CD4-positive, alpha-beta T cell treated with Interleukin-17A for 1 hour (primary cell): ENCODE measurements at regions not wholly inside any gene's neighbourhood (a gene's known extent, or its start where the extent isn't known, plus 50 kb on each side); places are given as distances from the start of the nearest gene placed in this dataset.

Experiments
- DNase-seq: peaks from one replicate; pipeline ENCODE4 v3.0.0-alpha.2; 2020

DNA sequence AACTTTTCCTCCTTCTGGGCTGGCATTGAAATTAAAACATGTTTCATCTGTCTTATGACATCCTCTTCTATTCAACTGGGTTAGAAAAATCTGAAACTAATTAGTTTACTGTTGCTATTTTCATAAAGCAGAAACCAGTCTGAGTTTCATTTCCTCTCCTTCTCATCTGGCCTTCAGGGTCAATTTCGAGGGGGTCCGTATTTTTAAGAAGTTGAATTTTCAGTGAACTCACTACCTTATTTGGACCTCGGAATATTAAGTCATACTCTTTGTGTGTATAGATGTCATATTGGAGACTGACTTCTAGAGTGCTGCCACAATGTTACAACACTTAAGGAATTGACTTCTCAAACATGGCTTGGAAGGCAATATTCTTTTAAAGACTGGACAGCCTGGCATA, 485.9 kb downstream of the SQOR start:
- no peak for DNase-seq

DNA sequence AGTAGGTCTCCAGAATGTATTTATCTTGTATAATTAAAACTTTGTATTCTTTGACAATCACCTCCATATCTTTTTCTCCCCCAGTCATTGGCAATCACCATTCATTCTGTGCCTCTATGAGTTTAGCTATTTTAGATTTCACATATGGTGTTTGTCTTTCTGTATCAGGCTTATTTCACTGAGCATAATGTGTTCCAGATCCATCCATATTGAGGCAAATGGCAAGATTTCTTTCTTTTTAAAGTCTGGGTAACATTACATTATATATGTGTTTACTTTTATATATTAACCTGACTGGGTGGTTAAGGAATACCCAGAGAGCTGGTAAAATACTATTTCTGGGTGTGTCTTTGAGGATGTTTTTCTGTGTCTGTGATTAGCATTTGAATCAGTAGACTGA, 486.6 kb downstream of the SQOR start:
- no peak for DNase-seq

DNA sequence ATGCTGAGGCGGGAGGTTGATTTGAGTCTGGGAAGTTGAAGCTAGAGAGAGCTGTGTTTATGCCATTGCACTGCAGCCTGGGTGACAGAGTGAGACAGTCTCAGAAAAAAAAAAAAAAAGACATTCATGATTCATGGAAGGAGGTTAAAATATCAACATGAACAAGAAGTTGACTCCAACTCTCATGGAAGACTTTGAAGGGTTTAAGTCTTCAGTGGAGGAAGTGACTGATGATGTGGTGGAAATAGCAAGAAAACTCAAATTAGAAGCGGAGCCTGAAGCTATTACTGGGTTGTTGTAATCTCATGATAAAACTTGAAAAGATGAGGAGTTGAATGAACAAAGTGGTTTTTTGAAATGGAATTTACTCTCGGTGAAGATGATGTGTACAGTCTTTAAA, 491.8 kb downstream of the SQOR start:
- no peak for DNase-seq

DNA sequence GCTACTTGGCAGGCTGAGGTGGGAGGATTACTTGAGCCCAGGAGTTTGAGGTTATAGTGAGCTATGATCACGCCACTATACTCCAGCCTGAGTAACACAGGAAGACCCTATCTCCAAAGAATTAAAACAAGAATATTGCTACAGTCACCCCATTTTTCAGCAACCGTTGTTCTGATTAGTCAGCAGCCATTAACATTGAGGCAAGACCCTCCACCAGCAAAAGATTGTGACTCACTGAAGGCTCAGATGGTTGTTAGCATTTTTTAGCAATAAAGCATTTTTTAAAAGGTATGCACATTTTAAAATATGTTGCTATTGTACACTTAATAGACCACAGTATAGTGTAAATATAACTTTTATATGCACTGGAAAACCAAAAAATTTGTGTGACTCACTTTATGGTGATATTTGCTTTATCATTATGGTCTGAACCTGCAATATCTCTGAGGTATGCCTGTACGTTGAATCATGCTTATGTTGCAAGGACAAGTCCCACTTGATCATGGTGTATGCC, 492.6 kb downstream of the SQOR start:
- no peak for DNase-seq

DNA sequence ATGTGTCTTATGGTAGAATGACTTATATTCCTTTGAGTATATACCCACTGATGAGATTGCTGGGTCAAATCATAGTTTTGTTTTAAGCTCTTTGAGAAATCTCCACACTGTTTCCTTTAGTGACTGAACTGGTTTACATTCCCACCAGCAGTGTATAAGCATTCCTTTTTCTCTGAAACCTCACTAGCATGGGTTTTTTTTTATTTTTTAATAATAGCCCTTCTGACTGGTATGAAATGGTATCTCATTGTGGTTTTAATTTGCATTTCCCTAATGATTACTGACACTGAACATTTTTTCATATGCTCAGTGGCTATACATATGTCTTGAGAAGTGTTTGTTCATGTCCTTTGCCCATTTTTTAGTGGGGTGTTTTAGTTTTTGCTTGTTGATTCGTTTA, 494.3 kb downstream of the SQOR start:
- no peak for DNase-seq

DNA sequence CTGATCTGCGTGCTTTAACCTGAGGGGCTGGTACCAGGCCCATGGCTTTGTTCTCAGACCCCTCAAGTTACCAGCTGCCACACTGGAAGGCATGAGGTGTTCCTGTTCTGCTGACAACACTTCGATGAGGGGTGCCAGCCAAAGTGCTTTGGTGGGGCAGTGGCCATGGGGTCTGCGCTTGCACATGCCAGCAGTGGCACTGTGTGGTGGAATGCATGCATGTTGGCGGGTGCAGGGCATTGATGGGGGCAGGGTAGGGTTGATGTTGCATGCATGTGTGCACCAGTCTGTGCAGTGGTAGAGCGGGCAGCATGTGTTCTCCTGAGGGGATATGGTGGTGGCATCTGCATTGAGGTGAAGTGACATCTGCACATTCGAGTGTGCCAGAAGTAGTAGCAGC, 497.0 kb downstream of the SQOR start:
- no peak for DNase-seq

DNA sequence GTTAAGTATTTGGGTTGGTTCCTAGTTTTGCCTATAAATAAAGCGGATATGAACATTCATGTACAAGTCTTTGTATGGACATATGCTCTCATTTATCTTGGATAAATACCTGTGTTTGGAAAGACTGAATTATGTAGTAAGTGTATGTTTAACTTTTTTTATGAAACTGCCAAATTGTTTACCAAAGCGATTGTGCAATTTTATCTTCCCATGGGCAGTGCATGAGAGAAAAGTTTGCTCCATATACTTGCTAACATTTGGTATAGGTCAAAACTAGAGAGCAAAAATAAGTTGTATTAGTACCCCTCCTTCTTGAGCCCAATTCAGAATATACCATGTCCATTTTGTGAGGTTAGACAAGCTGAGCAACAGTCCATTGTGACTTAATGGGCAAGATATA, 502.6 kb downstream of the SQOR start:
- no peak for DNase-seq

DNA sequence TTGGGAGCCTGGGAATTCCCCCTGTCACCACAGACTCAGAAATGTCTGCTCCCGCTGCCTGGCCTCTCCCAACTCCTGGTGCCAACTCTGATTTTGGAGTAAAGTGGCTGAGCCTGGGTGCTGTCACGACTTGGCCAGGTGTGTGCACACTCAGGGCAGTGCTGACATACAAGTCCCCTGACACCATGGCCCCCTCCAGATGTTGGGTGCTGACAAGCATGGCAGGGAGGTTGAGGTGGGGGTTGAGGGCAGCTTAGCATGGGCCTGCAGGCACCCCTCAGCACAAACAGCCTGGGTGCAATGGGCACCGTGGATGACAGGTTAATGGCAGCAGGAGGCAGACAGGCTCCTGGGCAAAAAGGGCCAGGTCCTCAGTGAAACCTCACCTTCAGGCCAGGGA, 511.2 kb downstream of the SQOR start:
- no peak for DNase-seq

DNA sequence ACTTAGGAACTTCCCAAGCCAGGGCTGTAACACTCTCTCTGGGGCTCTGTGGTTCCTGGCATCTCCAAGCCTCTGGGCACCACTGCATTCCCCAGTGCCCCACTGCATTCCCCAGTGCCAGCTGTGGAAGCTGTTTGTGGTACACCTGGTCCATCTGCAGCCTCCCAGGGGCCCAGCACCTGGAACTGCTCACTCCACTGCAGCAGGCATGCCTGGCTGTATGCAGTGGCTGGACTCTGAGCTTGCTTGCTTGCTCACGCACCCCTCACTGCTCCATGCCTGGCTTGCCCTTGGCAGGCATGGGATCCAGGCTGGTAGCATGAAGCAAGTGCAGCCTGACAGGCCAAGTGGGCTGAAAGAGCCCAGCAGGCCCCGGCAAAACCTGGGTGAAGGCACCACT, 512.1 kb downstream of the SQOR start:
- no peak for DNase-seq

DNA sequence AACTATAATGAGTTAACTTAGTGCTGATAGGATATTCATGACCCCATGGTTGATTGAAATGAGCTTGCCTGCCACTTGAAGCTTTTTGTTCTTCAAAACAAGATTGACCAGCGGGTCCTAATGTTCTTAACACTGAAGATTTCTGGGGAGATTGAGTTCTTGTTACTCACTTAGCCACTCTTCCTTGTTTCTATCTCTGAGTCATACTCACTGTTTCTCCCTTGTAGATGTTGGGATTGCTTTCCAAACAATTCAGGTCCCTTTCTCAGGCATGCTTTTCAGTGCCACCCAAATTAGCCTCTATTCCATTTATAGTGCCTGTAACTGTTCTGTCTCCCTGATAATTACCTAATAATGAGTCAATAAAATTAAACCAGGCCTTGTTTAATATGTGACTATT, 517.0 kb downstream of the SQOR start:
- no peak for DNase-seq

DNA sequence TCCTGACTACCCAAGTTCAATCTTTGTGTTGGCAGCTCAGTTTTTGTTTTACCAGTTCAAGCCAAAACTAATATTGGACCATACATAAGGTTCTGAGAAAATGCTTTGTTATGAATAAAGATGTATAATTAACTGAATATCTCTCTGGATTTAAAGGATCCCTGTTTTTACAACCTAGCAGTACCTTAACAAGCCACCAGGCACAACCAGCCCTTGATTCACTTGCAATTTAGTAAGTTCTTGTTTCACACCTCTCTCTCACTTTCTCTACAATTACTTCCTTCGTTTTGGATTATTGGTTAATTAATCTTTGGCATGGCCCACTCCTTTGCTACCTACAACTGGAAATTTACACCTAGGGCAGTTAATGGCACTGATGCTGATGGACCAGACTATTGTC, 531.9 kb downstream of the SQOR start:
- DNase-seq: no peak

DNA sequence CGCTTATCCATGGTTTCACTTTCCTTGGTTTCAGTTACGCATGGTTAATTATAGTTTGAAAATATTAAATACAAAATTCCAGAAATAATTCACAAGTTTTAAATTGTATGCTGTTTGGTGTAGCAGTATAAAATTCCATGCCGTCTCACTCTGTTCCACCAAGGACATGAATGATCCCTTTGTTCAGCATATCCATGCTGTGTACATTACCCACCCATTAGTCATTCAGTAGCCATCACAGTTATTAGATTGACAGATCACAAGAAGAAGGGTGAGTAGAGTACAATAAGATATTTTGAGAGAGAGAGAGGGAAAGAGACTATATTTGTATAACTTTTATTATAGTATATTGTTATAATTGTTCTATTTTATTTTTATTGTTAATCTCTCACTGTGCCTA, 535.5 kb downstream of the SQOR start:
- no peak for DNase-seq

DNA sequence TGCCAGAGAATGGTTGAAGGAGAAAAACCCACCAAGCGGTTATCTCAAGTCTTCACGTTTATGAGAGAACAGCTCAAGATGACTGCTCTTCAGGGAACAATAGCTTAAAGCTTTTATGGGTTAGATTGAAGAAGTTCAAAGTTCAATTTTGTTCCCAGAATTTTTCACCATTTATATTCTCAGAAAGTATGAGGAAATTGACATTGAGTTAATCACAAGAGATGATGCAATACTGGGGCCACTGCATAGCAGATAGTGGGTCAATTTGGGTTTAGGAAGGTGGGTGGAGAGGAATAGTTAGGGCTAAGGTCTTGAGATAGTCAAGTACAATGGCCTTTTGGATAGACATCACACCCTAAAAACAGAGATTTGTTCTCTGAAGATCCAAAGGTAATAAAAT, 539.3 kb downstream of the SQOR start:
- DNase-seq: no peak

DNA sequence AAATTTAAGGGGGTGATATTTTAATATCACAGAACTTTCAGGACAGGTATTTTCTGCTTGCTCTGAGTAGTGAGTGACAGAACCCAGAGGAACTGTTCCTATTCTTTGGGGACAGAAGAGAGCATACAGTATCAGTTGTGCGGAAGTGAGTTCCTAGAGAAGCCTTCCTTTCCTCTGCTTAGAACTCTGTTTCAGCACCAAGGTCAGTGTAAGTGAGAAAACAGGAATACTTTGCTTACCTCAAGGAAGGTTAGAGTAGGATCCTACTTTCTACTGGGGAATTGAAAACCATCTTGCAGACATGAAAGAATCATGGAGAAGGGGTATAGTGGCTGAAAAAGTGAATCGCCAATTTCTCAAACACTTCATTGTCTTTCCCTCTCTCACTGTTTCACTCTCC, 542.4 kb downstream of the SQOR start:
- DNase-seq: no peak

DNA sequence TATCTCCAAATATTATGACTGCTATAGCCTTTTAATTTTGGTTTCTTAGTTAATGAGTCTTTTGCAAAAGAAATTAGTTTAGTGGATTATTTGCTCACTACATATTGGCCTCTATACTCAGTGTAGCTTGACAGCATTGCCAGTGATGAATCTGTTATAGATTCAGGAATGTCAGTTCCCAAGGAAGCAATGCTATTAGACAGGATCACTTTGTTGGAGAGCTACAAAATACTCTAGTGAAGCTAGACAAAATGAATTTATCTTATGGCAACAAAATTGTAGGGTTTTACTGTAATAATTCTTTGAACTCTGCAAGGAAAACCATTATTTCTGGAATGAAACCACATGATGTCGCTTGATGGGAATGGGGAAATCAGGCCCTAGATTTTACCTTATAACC, 543.3 kb downstream of the SQOR start:
- no peak for DNase-seq

DNA sequence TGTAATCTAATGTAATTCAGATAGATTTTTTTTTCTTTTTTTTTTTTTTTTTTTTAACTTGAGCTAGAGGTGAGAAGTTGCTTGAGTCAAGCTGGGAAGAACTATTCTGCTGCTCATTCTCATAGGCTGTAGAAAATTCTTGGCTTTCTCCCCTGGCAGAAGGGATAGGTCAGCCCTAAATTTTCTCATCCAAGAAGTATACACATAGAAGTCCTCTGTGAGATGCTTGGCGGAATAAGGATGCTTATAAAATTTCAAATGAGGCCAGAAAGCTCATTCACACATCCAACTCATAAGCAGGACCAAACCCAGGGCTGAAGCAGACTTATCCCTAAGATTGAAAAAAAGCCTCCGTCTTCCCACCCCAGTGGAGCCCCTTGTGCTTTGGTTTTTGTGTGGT, 572.5 kb downstream of the SQOR start:
- no peak for DNase-seq

DNA sequence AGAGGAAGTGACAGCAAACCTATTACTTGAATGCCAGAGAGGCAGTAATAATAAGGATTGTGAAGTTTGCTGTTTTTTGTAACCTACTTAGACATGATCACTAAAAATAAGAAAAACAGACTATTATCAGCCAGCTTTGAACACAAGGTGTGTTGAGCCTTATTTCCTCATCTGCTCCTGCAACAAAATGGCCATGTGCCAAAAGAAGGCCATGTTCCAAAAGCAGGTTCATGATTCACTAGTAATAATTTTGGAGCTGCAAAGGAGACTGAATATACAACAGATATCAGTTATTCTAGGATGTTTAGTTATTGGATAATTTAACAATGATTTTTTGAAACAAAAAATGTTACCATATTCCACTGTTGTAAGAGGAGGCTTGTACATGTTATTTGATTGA, 578.7 kb downstream of the SQOR start:
- DNase-seq: no peak

DNA sequence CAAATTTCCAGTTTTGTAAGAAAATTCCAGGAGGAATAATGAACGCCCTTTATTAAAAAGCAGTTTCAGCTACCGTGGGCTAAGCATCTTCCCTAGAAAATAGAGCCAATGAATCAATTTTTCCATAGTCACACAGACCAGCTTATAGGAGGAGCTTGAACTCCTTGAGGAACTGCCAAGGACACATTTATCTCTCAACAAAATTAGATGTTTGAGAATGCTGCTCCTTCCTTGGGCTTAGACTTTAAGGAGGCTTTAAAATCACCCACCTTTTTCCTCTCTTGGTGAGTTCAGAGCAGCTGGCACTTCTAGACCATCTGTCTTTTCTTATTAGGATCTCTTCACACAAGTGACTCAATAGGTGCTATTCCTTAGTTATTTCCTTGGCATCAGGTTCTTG, 588.0 kb downstream of the SQOR start:
- DNase-seq: no peak

DNA sequence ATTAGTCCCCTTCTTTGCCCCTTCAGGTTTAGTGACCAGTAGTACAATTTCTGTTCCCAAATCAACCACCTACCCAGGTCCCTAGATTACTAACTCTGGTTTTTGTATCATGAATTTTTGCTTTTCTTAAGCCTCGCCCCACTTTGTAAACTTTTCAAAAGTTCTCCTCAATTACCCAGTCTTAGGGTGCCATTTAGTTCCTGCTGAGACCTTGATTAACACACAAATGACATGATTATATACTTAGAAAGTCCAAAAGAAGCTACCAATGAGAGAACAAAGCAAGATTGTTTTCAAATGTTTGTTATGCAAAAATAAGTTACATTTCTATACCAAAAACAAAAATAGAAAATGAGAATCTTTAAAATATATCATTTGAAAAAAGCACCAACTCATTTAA, 594.4 kb downstream of the SQOR start:
- DNase-seq: no peak

DNA sequence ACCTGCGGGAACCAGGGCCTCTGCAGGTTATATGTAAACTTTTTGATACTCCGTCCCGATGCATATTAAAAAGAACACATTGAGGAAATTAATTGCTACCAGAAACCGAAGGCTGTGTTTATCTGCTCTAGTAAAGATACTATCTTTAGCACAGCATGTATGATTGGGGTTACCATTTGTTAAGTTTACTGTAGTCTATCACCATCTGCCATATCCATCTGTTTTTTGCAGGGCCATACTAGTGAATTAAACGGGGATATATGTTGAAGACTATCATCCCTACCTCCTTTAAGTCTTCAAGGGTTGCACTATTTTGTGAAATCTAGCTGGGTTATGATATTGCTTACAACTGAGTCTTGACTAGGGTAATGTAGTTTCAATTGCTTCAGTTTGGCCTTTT, 597.0 kb downstream of the SQOR start:
- no peak for DNase-seq

DNA sequence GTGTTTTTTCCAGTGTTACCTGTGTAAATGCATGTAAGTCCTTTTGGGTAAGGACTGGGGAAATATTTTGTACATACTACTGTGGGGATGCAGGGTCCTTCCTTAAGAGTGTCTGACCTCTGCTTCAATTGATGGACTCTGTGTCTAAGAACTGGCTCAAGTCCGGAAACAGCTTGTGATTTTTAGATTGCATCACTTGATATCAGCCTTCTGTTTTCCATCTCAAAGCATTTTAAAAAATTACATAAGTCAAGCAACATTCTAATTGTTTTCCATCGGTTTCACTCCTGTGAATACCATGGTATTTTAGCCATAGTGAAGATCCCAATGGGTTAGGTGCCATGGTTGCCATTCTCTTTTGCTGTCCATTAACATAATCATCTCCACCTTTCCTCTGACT, 597.6 kb downstream of the SQOR start:
- DNase-seq: no peak

DNA sequence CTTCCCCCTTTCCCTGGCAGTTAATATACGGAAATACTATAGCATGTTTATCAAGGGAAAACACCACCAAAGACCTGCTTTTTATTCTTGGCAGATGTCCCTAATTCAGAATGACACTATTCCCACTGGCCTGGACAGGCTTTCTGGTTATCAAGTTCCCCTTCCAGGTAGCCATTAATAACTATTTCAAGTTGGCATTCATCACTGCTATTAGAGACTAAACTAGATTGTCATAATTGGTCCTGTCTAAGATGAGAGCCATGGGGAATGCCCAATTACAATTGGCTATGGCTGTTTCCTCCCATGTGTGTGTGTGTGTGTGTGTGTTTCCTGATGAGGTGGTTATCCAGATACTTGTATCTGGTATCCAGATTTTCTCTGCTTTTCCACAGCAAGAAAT, 608.1 kb downstream of the SQOR start:
- no peak for DNase-seq

DNA sequence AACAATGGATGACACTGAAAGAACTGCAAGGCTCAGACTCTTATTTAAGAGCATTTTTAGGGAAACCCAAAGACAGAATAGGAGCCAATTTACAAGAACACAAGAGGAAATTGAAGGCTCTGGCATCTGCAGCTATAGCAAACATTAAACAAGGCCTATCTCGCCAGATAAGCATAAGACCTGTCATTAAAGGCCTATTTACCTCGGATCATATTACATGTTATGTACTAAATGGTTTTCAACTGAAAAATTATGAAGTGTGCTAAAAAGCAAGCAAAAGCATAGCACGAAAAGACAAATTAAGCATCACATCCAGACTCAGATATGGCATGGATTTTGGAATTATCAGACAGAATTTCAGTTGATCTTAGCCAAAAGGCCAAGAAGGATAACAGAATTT, 617.1 kb downstream of the SQOR start:
- no peak for DNase-seq

DNA sequence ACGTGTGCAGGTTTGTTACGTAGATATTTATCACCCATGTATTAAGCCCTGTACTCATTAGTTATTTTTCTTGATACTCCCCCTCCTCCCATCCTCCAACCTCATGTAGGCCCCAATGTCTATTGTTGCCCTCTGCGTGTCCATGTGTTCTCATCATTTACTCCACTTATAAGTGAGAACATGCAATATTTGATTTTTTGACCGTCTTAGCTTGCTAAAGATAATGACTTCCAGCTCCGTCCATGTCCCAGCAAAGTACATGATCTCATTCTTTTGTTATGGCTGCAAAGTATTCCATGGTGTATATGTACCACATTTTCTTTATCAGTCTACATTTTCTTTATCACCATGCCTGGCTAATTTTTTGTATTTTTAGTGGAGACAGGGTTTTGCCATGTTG, 623.2 kb downstream of the SQOR start:
- DNase-seq: no peak

DNA sequence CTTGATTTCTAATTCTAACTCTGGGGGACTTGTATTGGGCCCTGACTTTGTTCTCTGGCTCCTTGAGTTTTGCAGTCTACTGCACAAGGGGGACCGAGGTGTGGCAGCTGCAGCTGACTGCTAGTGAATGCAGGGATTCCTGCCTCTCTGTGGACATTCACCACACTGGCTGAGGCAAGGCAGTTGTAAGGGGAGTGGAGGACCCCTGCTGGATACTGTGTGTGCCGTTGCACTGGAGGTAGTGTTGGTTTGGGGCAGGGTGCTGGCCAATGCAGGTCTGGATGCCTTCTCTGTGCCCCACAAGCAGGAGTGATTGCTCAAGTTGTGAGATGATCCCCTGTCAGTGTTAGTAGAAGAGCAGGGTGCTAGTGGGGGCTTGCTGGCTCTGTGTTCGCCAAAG, 626.1 kb downstream of the SQOR start:
- DNase-seq: no peak

DNA sequence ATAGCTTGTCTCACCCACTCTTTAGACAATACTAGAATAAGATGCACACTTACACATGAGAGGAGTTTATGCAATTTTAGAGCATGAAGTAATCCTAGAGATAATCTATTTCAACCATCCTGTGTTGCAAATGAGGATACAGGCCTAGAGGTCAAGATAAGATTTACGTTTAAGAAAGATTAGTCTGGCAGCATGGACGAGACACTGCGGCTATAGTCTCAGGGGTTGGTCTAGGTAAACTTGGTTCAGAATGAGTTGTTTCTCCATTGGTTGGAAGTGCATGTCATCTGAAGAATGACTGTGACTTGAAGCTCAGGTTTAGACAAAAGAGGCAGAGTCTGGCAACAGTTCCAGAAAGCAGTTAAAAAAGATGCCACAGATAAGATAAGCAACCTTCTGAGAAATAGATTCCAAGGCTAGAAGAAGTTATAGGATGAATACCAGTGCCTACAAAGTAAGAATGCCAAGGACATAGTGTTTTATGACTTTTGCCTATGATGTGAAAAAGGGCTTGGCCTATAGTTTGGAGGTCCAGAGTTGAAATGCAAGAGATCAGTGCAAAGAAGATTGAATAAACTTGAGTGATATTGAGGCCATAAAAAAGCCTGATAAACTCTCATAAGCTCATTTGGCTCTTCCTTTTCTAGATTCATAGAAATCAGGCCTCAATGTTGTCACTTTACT, 631.0 kb downstream of the SQOR start:
- no peak for DNase-seq
